Heart right ventricle (tissue), 16 donors: ENCODE measurements at regions not wholly inside any gene's neighbourhood (a gene's known extent, or its start where the extent isn't known, plus 50 kb on each side); places are given as distances from the start of the nearest gene placed in this dataset.

Experiments
- ATAC-seq, 8 donors: fragments of 200-7000 bp; cut with Tn5 transposase; one replicate each; pipeline ENCODE4 v1.9.1; 2020; ENCODE audit warnings: mild to moderate bottlenecking in 8 of 8, moderate library complexity in 8 of 8, moderate number of reproducible peaks in 1 of 8
- DNase-seq, 2 donors: peaks; one replicate each; pipeline ENCODE4 v3.0.0-alpha.2; 2020
- H3K27ac ChIP-seq, 10 donors: fragments of 200-600 bp; sonication (generic) in 2 of 10; one replicate each; pipeline versions ENCODE4 v1.5.0 to v1.8.0; 2020 to 2022; ENCODE audit warnings: mild to moderate bottlenecking in 3 of 10
- H3K27me3 ChIP-seq, 7 donors: fragments of 200-600 bp; one replicate each; pipeline ENCODE4 v1.8.0; 2021 to 2022; ENCODE audit warnings: mild to moderate bottlenecking in 2 of 7
- H3K36me3 ChIP-seq, 9 donors: fragments of 200-600 bp; sonication (generic) in 1 of 9; one replicate each; pipeline versions ENCODE4 v1.5.0 to v1.8.0; 2020 to 2022; ENCODE audit warnings: mild to moderate bottlenecking in 2 of 9
- H3K4me1 ChIP-seq, 9 donors: fragments of 200-600 bp; sonication (generic) in 1 of 9; one replicate each; pipeline versions ENCODE4 v1.5.0 to v1.8.0; 2020 to 2022; ENCODE audit warnings: mild to moderate bottlenecking in 4 of 9
- H3K4me3 ChIP-seq, 10 donors: fragments of 200-600 bp; sonication (generic) in 2 of 10; one replicate each; pipeline versions ENCODE4 v1.5.0 to v1.8.0; 2020 to 2022; ENCODE audit warnings: mild to moderate bottlenecking in 7 of 10, moderate library complexity in 2 of 10
- H3K9me3 ChIP-seq, 11 donors: fragments of 200-600 bp in 10 of 11; sonication (generic) in 2 of 11; one replicate each; pipeline versions ENCODE4 v1.5.0 to v1.8.0; 2013 to 2022; ENCODE audit warnings: mild to moderate bottlenecking in 2 of 11, control low read depth in 1 of 11, moderate library complexity in 1 of 11
- WGBS, 2 donors: extraction: QIAGEN DNeasy Blood & Tissue Kit; methylation state at CpG; one replicate each; pipeline ENCODE4 v1.1.7; 2013; ENCODE audit warnings: inconsistent platforms in 1 of 2; 5-methylcytosine and 5-hydroxymethylcytosine counted together
- intact Hi-C, 10 donors: fragments of 100-400 bp; cut with DNase I; formaldehyde crosslinking; loops; one replicate each; pipeline versions ENCODE4 v1.11.1 to v1.14.2; 2022
- TF ChIP-seq, protein P1 (sequence below), 9 donors: fragments of 200-600 bp; sonication (generic) in 2 of 9; IDR thresholded peaks; one replicate each; pipeline versions ENCODE4 v1.5.0 to v1.8.0; 2021 to 2022; ENCODE audit warnings: antibody characterized with exemption in 9 of 9, mild to moderate bottlenecking in 5 of 9, moderate library complexity in 1 of 9
- donor health status: Arrhythmogenic right ventricular cardiomyopathy.
- donor health status: ischemic (EF 13 %, LVEDD 7.1; RV severe dilation, severe dysfunction).
- donor health status: healthy with polysubstance abuse.
- donor health status: DM: no; HTN: yes; CAD: no.
- donor health status: DM: no; HTN: no; CAD: no.
- donor health status: ischemic (EF 25% LVEDD 6.9; RV normal size, moderate dysfunction).
- donor health status: ischemic (EF 25% LVEDD 5.7; RV mildly dilated, moderate dysfunction).
- donor health status: healthy.
- donor health status: DM: yes; HTN: yes; CAD: no.
- donor health status: Ischemic cardiomyopathy.
- donor health status: ischemic (EF 35%, LVEDD 5.7; RV mildly dilated, moderate dysfunction).
- donor health status: nonischemic (EF 11% LVEDD 7.7; RV severe dilation, severe dysfunction).
- donor health status: DM: yes; HTN: yes; CAD: no.
- donor health status: PGD.
- donor health status: ischemic (EF 29% LVEDD 5.4; RV normal size, mild dysfunction).
- donor health status: nonischemic (EF 23%, LVEDD 6.1; RV moderate dilation, normal function).

DNA sequence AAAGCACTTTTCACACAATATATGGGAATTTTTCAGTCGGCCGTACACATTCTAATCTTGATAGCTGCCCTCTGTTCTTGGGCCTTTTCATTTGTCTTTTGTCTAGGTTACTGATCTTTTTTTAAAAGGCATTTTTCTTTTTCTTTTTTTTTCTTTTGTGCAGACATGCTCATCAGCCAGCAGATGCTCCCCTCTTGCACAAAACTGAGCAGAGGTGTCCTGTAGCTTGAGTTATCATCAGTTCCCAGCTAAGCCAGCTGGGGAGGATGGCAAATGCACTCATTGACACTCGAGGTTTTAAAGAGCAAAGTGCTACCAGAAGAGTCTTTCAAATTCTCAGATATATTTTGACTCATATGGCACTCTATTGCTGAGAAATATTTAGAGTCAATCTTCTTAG, 913.9 kb upstream of the SEL1L start:
- H3K4me3 ChIP-seq, result no peak overlapping the region
- DNase-seq (no peak), ATAC-seq (no peak)
- 49 to 61% methylated on average over 3 of the region's 3 CpGs for WGBS, 2 donors
- TF ChIP-seq, protein P1, sequence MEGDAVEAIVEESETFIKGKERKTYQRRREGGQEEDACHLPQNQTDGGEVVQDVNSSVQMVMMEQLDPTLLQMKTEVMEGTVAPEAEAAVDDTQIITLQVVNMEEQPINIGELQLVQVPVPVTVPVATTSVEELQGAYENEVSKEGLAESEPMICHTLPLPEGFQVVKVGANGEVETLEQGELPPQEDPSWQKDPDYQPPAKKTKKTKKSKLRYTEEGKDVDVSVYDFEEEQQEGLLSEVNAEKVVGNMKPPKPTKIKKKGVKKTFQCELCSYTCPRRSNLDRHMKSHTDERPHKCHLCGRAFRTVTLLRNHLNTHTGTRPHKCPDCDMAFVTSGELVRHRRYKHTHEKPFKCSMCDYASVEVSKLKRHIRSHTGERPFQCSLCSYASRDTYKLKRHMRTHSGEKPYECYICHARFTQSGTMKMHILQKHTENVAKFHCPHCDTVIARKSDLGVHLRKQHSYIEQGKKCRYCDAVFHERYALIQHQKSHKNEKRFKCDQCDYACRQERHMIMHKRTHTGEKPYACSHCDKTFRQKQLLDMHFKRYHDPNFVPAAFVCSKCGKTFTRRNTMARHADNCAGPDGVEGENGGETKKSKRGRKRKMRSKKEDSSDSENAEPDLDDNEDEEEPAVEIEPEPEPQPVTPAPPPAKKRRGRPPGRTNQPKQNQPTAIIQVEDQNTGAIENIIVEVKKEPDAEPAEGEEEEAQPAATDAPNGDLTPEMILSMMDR (IDR thresholded peaks at IDR 0.05), result no peak
- H3K4me1 ChIP-seq, result no peaks in the 10 kb centered on the region
- H3K27ac ChIP-seq, result no peak overlapping the region
- H3K9me3 ChIP-seq, result no peaks in the 10 kb centered on the region
- H3K36me3 ChIP-seq, result no peaks in the 10 kb centered on the region
- no peaks in the 10 kb centered on the region for H3K27me3 ChIP-seq
- intact Hi-C loops, result no loop called here

DNA sequence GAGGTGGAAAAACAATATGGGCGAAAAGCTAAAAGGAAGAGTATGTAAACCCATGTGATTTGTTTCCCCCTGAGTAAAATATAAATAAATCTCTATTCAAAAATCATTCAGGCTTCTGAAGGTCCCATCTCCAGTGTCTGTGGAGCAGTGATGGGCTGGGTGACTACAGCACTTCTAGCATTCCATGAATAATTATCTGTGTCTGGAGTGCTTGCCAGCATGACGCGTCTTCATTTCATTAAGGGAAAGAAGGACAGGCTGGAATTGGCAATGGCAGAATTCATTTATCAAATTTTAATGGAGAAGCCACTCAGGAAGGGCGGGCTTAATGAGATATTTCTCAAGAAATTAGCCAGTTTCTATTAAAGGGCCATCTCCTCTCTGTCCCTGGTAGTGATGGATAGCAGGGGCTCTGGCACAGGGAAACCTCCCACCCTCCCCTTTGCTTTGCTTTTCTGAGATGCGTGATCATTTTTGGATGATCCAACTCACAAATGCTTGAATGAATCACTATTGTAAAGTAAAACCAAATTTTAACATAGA, 916.3 kb upstream of the SEL1L start:
- Histone ChIP-seq H3K9me3 (no peaks in the 10 kb centered on the region), H3K27me3 (no peaks in the 10 kb centered on the region), H3K36me3 (no peaks in the 10 kb centered on the region), H3K4me3 (no peak overlapping the region), H3K4me1 (no peaks in the 10 kb centered on the region), H3K27ac (no peak overlapping the region)
- TF ChIP-seq, protein P1 (IDR thresholded peaks at IDR 0.05), result no peak
- 57 to 60% methylated on average over 5 of the region's 5 CpGs for WGBS, 2 donors
- intact Hi-C loops, result no loop called here
- DNase-seq, result no peak
- ATAC-seq, result no peak

DNA sequence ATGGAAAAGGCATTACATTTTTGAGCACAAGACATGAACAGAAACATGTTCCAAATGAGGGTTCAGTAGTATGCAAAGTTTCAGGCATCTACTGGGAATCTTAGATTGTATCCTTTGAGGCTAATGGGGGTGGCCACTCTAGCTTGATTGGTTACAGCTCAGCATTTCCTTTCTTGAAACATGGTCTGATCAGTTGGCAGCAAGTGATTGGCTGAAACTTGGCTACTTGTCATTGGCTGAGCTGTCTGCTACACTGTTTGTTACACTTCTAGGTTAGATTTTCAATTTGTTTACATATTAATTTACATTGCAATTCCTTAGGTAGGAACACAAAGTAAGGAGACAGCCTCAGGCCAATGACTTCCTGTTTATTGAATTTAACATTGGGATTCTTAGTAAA, 918.0 kb upstream of the SEL1L start:
- ATAC-seq (no peak), DNase-seq (no peak)
- TF ChIP-seq, protein P1 (IDR thresholded peaks at IDR 0.05), result no peak
- Histone ChIP-seq H3K27ac (no peak overlapping the region), H3K27me3 (no peaks in the 10 kb centered on the region), H3K4me3 (no peak overlapping the region), H3K36me3 (no peaks in the 10 kb centered on the region), H3K9me3 (peaks cover 0 to under 1% (median 0%) of the 10 kb centered on the region in 11 donors), H3K4me1 (no peaks in the 10 kb centered on the region)
- intact Hi-C loops, result no loop called here

DNA sequence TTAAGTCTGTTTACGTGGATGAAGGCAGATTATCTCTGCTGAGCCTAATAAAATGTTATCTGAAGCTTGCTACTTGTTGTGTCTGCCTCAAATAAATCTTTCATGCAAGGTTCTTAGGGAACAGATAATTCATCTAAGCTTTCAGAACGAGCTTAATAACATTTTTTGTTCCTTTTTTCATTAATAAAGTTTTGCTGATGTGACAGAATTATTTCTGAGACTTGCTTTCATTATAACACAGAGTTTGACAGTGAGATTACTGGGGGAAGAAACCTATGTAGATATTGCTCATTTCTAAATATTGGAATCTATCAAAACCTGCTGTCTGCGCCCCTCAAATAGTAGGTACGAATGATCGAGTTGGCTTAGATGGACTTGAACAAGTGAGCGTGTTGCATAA, 948.7 kb upstream of the SEL1L start:
- H3K4me3 ChIP-seq, result no peak overlapping the region
- no peak for DNase-seq
- no peak for ATAC-seq
- TF ChIP-seq, protein P1 (IDR thresholded peaks at IDR 0.05), result no peak
- no peaks in the 10 kb centered on the region for H3K9me3 ChIP-seq
- no peaks in the 10 kb centered on the region for H3K4me1 ChIP-seq
- H3K36me3 ChIP-seq, result no peaks in the 10 kb centered on the region
- no peaks in the 10 kb centered on the region for H3K27me3 ChIP-seq
- WGBS, 2 donors, result 72 to 74% methylated on average over 6 of the region's 6 CpGs
- intact Hi-C loops, result no loop called here
- no peak overlapping the region for H3K27ac ChIP-seq
